ENCODE measurements at regions not wholly inside any gene's neighbourhood (a gene's known extent, or its start where the extent isn't known, plus 50 kb on each side); places are given as distances from the start of the nearest gene placed in this dataset.

DNA sequence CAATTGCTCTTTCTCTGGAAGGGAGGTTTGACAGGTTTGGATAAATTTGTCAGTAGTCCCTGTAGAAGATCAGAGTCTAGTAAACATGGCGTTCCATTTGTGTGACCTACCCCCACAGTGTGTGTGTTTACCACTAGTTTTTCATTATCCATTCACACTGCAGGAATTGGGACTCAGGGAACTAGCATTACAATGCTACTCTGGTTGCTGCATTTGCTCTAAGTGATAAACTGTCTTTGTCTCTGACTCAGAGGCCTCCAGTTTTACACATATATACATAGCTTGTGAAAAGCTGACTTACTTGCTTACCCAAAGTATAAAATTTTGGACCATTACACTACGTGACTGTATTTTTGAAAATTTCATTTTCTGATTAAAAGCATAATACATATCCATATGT, 1604.0 kb downstream of the REEP3 start:
- TF ChIP-seq, protein P1, sequence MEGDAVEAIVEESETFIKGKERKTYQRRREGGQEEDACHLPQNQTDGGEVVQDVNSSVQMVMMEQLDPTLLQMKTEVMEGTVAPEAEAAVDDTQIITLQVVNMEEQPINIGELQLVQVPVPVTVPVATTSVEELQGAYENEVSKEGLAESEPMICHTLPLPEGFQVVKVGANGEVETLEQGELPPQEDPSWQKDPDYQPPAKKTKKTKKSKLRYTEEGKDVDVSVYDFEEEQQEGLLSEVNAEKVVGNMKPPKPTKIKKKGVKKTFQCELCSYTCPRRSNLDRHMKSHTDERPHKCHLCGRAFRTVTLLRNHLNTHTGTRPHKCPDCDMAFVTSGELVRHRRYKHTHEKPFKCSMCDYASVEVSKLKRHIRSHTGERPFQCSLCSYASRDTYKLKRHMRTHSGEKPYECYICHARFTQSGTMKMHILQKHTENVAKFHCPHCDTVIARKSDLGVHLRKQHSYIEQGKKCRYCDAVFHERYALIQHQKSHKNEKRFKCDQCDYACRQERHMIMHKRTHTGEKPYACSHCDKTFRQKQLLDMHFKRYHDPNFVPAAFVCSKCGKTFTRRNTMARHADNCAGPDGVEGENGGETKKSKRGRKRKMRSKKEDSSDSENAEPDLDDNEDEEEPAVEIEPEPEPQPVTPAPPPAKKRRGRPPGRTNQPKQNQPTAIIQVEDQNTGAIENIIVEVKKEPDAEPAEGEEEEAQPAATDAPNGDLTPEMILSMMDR (IDR thresholded peaks at IDR 0.05; ENCODE audit: borderline replicate concordance, insufficient read depth, low read depth, low read length), result no peak

DNA sequence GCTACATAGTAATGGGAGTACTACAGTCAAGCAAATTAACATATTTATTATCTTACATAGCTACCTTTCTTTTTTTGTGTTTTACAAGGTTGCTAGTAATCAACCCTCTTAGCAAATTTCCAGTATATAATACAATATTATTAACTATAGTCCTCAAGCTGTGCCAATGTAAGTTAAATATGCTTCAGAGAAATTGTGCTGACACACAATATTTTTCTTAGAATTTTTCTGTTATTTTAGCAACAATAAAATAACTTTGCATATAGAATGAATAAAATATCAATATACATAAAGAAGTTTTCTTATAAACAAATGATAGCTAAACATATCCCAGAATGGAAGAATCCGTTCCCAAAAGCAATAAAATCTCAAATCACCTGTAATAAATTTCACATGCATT, 1605.1 kb downstream of the REEP3 start:
- TF ChIP-seq, protein P1 (IDR thresholded peaks at IDR 0.05; ENCODE audit: borderline replicate concordance, insufficient read depth, low read depth, low read length), result no peak
- no peak overlapping the region for H3K4me3 ChIP-seq (ENCODE audit: low read depth, low read length)

More for the DNA sequence above, 1604.0 kb downstream of the REEP3 start:
- H3K4me3 ChIP-seq (ENCODE audit: low read depth, low read length), result no peak overlapping the region

DNA sequence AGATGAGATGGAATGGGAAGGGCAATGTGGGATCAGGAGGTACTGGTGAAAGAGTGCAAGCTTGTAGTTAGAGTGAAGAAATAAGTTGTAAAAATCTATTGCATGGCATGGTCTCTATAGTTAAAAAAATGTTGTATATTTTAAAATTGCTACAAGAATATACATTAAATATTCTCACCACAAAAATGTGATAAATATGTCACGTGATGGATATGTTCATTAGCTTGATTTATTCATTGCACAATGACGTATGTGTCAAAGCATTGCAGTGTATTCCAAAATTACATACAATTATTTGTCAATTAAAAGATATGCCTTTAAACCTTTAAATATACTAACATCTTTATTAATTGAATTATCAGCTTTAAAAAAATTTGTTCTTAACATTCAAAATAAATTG, 1607.1 kb downstream of the REEP3 start:
- no peak overlapping the region for H3K4me3 ChIP-seq (ENCODE audit: low read depth, low read length)
- TF ChIP-seq, protein P1 (IDR thresholded peaks at IDR 0.05; ENCODE audit: borderline replicate concordance, insufficient read depth, low read depth, low read length), result no peak

DNA sequence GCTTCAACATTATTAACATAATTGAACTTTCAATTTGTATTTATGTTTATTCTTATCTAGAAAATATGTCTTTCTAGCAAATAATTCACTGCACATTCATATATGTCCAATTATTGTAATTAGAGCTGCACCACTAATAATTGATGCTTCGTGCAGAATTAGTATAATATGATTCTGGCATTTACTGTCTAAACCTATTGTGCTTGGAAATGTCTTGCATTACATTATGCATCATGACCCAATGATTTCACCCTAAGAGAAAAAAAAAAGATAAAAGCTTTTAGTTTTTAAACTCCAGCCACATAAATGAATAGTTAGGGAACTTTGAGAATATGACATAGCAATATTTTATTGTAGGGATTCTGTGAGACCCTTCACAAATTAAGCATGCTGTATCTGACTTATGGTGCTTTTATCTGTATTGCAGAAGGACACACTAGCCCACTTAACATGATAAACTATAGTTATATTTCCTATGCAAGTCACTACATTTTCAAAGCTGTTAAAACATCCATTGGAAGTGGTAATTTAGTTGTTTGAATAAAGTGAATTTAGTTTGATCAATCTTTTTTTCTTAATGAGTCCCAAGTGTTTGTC, 1609.1 kb downstream of the REEP3 start:
- H3K4me3 ChIP-seq (ENCODE audit: low read depth, low read length), result no peak overlapping the region
- TF ChIP-seq, protein P1 (IDR thresholded peaks at IDR 0.05; ENCODE audit: borderline replicate concordance, insufficient read depth, low read depth, low read length), result no peak

DNA sequence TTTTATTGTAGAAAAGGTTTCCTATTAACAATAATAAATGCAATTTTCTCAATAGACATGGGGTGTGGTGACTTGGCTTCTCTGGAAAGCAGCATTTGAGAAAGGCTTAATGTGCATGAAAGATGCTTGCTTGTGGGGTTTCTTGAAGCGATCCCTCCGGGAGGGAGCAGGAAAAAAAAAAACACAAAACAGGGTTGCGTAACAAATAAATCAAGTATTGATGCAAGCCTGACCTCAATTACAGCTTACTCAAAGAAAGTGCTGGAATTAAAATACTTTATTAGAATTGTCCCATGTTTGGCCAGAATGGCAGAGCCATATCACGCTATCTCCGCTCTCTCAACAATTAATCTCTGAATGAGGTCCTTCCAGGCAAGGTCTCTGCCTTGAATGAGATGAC, 1612.5 kb downstream of the REEP3 start:
- TF ChIP-seq, protein P1 (IDR thresholded peaks at IDR 0.05; ENCODE audit: borderline replicate concordance, insufficient read depth, low read depth, low read length), result no peak
- no peak overlapping the region for H3K4me3 ChIP-seq (ENCODE audit: low read depth, low read length)

DNA sequence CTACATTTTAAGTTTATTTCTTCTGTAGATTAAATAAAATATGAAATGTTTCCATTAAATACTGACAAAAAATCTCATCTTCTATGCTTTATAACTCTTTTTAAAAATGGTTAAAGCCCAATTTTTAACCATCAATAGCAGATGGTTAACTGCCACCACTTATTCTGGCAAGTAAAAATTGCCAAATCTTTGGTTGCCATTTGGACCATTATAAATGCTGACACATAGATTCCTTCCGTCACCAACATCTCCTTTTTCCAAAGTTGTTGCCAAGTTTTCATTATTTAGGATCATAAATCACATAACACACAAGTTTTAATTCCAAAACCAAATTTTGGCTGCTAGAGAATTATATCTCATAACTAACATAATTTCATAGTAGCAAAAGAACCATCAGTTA, 1614.3 kb downstream of the REEP3 start:
- no peak overlapping the region for H3K4me3 ChIP-seq (ENCODE audit: low read depth, low read length)
- TF ChIP-seq, protein P1 (IDR thresholded peaks at IDR 0.05; ENCODE audit: borderline replicate concordance, insufficient read depth, low read depth, low read length), result no peak

DNA sequence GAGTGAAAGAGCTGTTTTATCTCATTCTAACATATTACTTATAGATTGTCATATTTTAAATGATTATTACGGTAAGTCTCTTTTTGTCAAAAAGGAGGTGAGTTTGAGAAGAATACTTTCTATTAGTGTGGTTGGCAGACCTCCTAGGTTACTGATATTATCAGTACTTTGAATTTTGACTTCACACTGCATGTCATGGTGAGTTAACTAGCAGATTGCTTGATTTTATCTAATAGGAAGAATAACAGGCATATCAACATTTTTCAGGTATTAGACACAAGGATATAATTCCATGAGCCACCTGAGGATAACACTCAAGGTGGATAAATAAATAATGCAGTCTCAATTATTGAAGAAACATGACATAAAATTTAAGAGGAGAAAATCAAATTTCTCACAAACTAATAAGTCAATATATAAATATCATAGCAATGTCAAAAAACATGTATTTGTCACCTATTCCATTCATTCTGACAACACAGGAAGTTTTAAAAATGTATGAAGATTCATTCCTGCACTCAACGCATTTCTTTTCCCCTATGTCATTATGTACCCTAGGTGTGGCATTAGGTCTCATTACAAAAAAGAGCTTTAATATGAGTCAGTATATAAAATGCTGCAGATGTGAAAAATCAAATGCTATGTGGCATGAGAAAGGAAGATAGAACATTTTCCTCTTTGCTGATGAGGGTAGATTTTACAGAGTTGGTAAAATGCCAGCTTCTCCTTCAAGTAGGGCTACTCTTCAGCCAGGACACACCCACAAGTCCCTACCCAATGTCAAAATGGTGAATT, 1621.6 kb downstream of the REEP3 start:
- TF ChIP-seq, protein P1 (IDR thresholded peaks at IDR 0.05; ENCODE audit: borderline replicate concordance, insufficient read depth, low read depth, low read length), result no peak
- H3K4me3 ChIP-seq (ENCODE audit: low read depth, low read length), result no peak overlapping the region

Measured in GM12875 (cell line).